GM18511 (cell line): ENCODE measurements at regions not wholly inside any gene's neighbourhood (a gene's known extent, or its start where the extent isn't known, plus 50 kb on each side); places are given as distances from the start of the nearest gene placed in this dataset.

Experiments
- ATAC-seq: cut with Tn5 transposase; IDR thresholded peaks from one replicate; pipeline ENCODE4 v1.9.1; 2021; ENCODE audit warnings: mild to moderate bottlenecking, moderate library complexity; ENCODE audit not compliant: unreplicated experiment

- no peak for ATAC-seq
Observed at GRCh38 chr16:73213732-73214455, 166.0 kb upstream of the ZFHX3 start.

GRCh38 chr16:73212431-73212830 lies 164.5 kb upstream of the ZFHX3 start:
- no peak for ATAC-seq

- ATAC-seq = no peak
Observed at GRCh38 chr16:73210686-73211085, 162.8 kb upstream of the ZFHX3 start.

- no peak for ATAC-seq
Observed at GRCh38 chr16:73210084-73210483, 162.2 kb upstream of the ZFHX3 start.

- ATAC-seq = no peak
Observed at GRCh38 chr16:73209190-73209589, 161.3 kb upstream of the ZFHX3 start.

GRCh38 chr16:73206151-73206707 lies 158.3 kb upstream of the ZFHX3 start:
- ATAC-seq = no peak

- no peak for ATAC-seq
Observed at GRCh38 chr16:73205153-73205886, 157.4 kb upstream of the ZFHX3 start.

GRCh38 chr16:73204359-73205152 lies 156.6 kb upstream of the ZFHX3 start:
- no peak for ATAC-seq

- no peak for ATAC-seq
Observed at GRCh38 chr16:73202161-73202729, 154.3 kb upstream of the ZFHX3 start.

- ATAC-seq = no peak
Observed at GRCh38 chr16:73199214-73199613, 151.3 kb upstream of the ZFHX3 start.

GRCh38 chr16:73198481-73198880 lies 150.6 kb upstream of the ZFHX3 start:
- no peak for ATAC-seq

- no peak for ATAC-seq
Observed at GRCh38 chr16:73197598-73197997, 149.7 kb upstream of the ZFHX3 start.

- ATAC-seq = peak; percentile 85
Observed at GRCh38 chr16:73196670-73197069, 148.7 kb upstream of the ZFHX3 start.

- no peak for ATAC-seq
Observed at GRCh38 chr16:73193464-73193863, 145.5 kb upstream of the ZFHX3 start.

GRCh38 chr16:73192232-73192894 lies 144.4 kb upstream of the ZFHX3 start:
- no peak for ATAC-seq

- ATAC-seq = no peak
Observed at GRCh38 chr16:73191660-73192046, 143.7 kb upstream of the ZFHX3 start.

GRCh38 chr16:73190688-73191659 lies 143.0 kb upstream of the ZFHX3 start:
- no peak for ATAC-seq

GRCh38 chr16:73190256-73190655 lies 142.3 kb upstream of the ZFHX3 start:
- no peak for ATAC-seq

GRCh38 chr16:73189136-73189535 lies 141.2 kb upstream of the ZFHX3 start:
- ATAC-seq = no peak
